A549 (cell line): ENCODE measurements at regions not wholly inside any gene's neighbourhood (a gene's known extent, or its start where the extent isn't known, plus 50 kb on each side); places are given as distances from the start of the nearest gene placed in this dataset.

Experiments used
- ATAC-seq, 2 experiments: fragments of 200-7000 bp in 1 of 2; fragments of >200 bp in 1 of 2; cut with Nextera tagmentation in 1 of 2; cut with Tn5 transposase in 1 of 2; 3 replicates each; pipeline versions ENCODE4 v1.8.0 to v1.9.1; 2018 to 2020; ENCODE audit warnings: mild to moderate bottlenecking in 1 of 2, moderate library complexity in 1 of 2
- CTCF ChIA-PET: fragments of 300-600 bp; sonication (Branson Sonifier 250); formaldehyde crosslinking; extraction: SDS; loops from one replicate; lab custom pipeline; 2021; ENCODE audit warnings: antibody characterized with exemption, inconsistent platforms; lab: Yijun Ruan, JAX
- POLR2A ChIA-PET: fragments of 350-600 bp; formaldehyde crosslinking; extraction: SDS; loops from one replicate; lab custom pipeline; 2021; ENCODE audit warnings: antibody characterized with exemption, inconsistent platforms; lab: Yijun Ruan, JAX
- DNase-seq, 2 experiments: peaks; one replicate each; pipeline versions ENCODE4 v3.0.0 to v3.0.0-alpha.2; 2011 to 2016; ENCODE audit warnings: low read depth in 1 of 2, low spot score in 1 of 2
- FAIRE-seq: peaks from 2 replicates; lab custom pipeline; 2011; peaks lifted over from hg19 to GRCh38; lab: Jason Lieb, UNC
- H3K27ac ChIP-seq, 2 experiments: fragments of >200 bp; sonication (Bioruptor Twin); formaldehyde crosslinking; 3 replicates each; pipeline ENCODE4 v1.5.1; 2016 to 2017
- H3K4me1 ChIP-seq: fragments of >200 bp; sonication (Bioruptor Twin); formaldehyde crosslinking; 3 replicates; pipeline ENCODE4 v1.6.1; 2016
- H3K4me2 ChIP-seq: fragments of >200 bp; sonication (Bioruptor Twin); formaldehyde crosslinking; 3 replicates; pipeline ENCODE4 v1.6.1; 2016
- H3K4me3 ChIP-seq: fragments of >200 bp; sonication (Bioruptor Twin); formaldehyde crosslinking; 3 replicates; pipeline ENCODE4 v1.5.1; 2016
- H3K9me3 ChIP-seq: fragments of >200 bp; sonication (Bioruptor Twin); formaldehyde crosslinking; 3 replicates; pipeline ENCODE4 v1.6.1; 2016
- ATOH8 ChIP-seq: fragments of 250-450 bp; sonication (Bioruptor Pico); IDR thresholded peaks from 2 replicates; pipeline ENCODE4 v1.5.0; 2020; ENCODE audit warnings: low read depth, mild to moderate bottlenecking, moderate library complexity
- BCL3 ChIP-seq: fragments of >200 bp; sonication (Bioruptor Twin); formaldehyde crosslinking; IDR thresholded peaks from 3 replicates; pipeline ENCODE4 v1.6.1; 2016
- BHLHE40 ChIP-seq: IDR thresholded peaks from 2 replicates; pipeline ENCODE4 v1.6.1; 2012; ENCODE audit warnings: low read depth, low read length, inconsistent platforms
- CBX2 ChIP-seq: fragments of 200-600 bp; sonication (generic); IDR thresholded peaks from 2 replicates; pipeline ENCODE4 v1.6.1; 2016; ENCODE audit warnings: low read depth, mild to moderate bottlenecking, borderline replicate concordance
- E2F6 ChIP-seq: IDR thresholded peaks from 2 replicates; pipeline ENCODE4 v1.6.1; 2012; ENCODE audit warnings: low read depth, borderline replicate concordance
- FOSL2 ChIP-seq, 2 experiments: fragments of 450-650 bp in 1 of 2; fragments of >200 bp in 1 of 2; sonication (Bioruptor Twin) in 1 of 2; formaldehyde crosslinking; IDR thresholded peaks; 2 replicates each; pipeline versions ENCODE4 v1.5.0 to v1.6.1; 2016 to 2020; ENCODE audit warnings: mild to moderate bottlenecking in 1 of 2, moderate library complexity in 1 of 2
- HEYL ChIP-seq: fragments of 250-450 bp; sonication (Bioruptor Pico); IDR thresholded peaks from 2 replicates; pipeline ENCODE4 v1.8.0; 2021; ENCODE audit warnings: mild to moderate bottlenecking, moderate library complexity
- HMGXB4 ChIP-seq: fragments of 250-450 bp; sonication (Bioruptor Pico); IDR thresholded peaks from 2 replicates; pipeline ENCODE4 v1.5.0; 2021; ENCODE audit warnings: mild to moderate bottlenecking, moderate library complexity, borderline replicate concordance
- HOXA7 ChIP-seq: fragments of 250-450 bp; sonication (Bioruptor Pico); IDR thresholded peaks from 2 replicates; pipeline ENCODE4 v1.5.0; 2020; ENCODE audit warnings: mild to moderate bottlenecking, moderate library complexity
- HOXB5 ChIP-seq: fragments of 250-450 bp; sonication (Bioruptor Pico); IDR thresholded peaks from 2 replicates; pipeline ENCODE4 v1.5.0; 2020; ENCODE audit warnings: mild to moderate bottlenecking, moderate library complexity
- JUN ChIP-seq, 2 experiments: fragments of >200 bp; sonication (Bioruptor Twin); formaldehyde crosslinking; IDR thresholded peaks; 2 replicates in 1 of 2; 3 replicates in 1 of 2; pipeline ENCODE4 v1.6.1; 2016 to 2017
- POLR2A ChIP-seq: IDR thresholded peaks from 2 replicates; pipeline ENCODE4 v1.6.1; 2012; ENCODE audit warnings: mild to moderate bottlenecking, low read length
- RCOR1 ChIP-seq: fragments of 150-350 bp; IDR thresholded peaks from 2 replicates; pipeline ENCODE4 v1.6.1; 2014; ENCODE audit warnings: antibody characterized with exemption, low read length, low read depth
- REST ChIP-seq: fragments of 200-600 bp; sonication (generic); IDR thresholded peaks from 2 replicates; pipeline ENCODE4 v1.6.1; 2016; ENCODE audit warnings: antibody characterized with exemption, mild to moderate bottlenecking, moderate library complexity
- TFCP2L1 ChIP-seq: fragments of 250-450 bp; sonication (Bioruptor Pico); IDR thresholded peaks from 2 replicates; pipeline ENCODE4 v1.5.0; 2021; ENCODE audit warnings: mild to moderate bottlenecking
- TP53 ChIP-seq: fragments of 250-450 bp; sonication (Bioruptor Pico); IDR thresholded peaks from 2 replicates; pipeline ENCODE4 v1.5.0; 2021; ENCODE audit warnings: mild to moderate bottlenecking, moderate library complexity
- ZNF302 ChIP-seq: fragments of 250-450 bp; sonication (Bioruptor Pico); IDR thresholded peaks from 2 replicates; pipeline ENCODE4 v1.9.0; 2021; ENCODE audit warnings: inconsistent platforms, mild to moderate bottlenecking, moderate library complexity
- WGBS: methylation state at CpG from one replicate; pipeline ENCODE4 v1.1.6; 2017; ENCODE audit errors: missing lambda C conversion rate; 5-methylcytosine and 5-hydroxymethylcytosine counted together

- FAIRE-seq (no peak), ATAC-seq (no peak), DNase-seq (no peak)
- Histone ChIP-seq H3K4me3 (no peak overlapping the region), H3K4me1 (no peaks in the 10 kb centered on the region), H3K9me3 (no peaks in the 10 kb centered on the region), H3K4me2 (no peak overlapping the region), H3K27ac (no peak overlapping the region)
- no peak for TF ChIP-seq TP53
- no peak for TF ChIP-seq POLR2A
- TF ChIP-seq BHLHE40, result no peak
- TF ChIP-seq ZNF302 (CRISPR knock-in tag), result no peak
- no peak for TF ChIP-seq CBX2
- TF ChIP-seq REST, result no peak
- TF ChIP-seq JUN (IDR thresholded peaks at IDR 0.05), result no peak
- TF ChIP-seq HMGXB4 (CRISPR knock-in tag), result no peak
- TF ChIP-seq BCL3, result no peak
- TF ChIP-seq ATOH8, result no peak
- TF ChIP-seq E2F6, result no peak
- TF ChIP-seq RCOR1, result no peak
- TF ChIP-seq TFCP2L1 (CRISPR knock-in tag), result no peak
- TF ChIP-seq HEYL, result no peak
- no peak for TF ChIP-seq HOXB5 (CRISPR knock-in tag)
- no peak for TF ChIP-seq FOSL2 (IDR thresholded peaks at IDR 0.05)
- no peak for TF ChIP-seq FOSL2 (CRISPR knock-in tag; IDR thresholded peaks at IDR 0.05)
- ChIA-PET CTCF (no interaction called here), POLR2A (no interaction called here)
- 70% methylated on average over 2 of the region's 2 CpGs for WGBS
These were observed 569.8 kb upstream of the FZD8 start for GRCh38 chr10:36211856-36212255.

GRCh38 chr10:36209480-36209879, 567.4 kb upstream of the FZD8 start:
- Histone ChIP-seq H3K4me1 (no peaks in the 10 kb centered on the region), H3K9me3 (no peaks in the 10 kb centered on the region), H3K4me3 (no peak overlapping the region)
- FAIRE-seq (no peak), DNase-seq (no peak)
- ChIA-PET POLR2A (no interaction called here), CTCF (no interaction called here)
- no peak for TF ChIP-seq ZNF302 (CRISPR knock-in tag)
- no peak for TF ChIP-seq HMGXB4 (CRISPR knock-in tag)
- no peak for TF ChIP-seq HOXA7 (CRISPR knock-in tag)
- TF ChIP-seq, all 56 proteins: peak for 0
- no peak overlapping the region for H3K27ac ChIP-seq
- H3K4me2 ChIP-seq, result no peak overlapping the region
- ATAC-seq, result no peak
- 73% methylated on average over 5 of the region's 5 CpGs for WGBS
